ENCODE measurements at regions not wholly inside any gene's neighbourhood (a gene's known extent, or its start where the extent isn't known, plus 50 kb on each side); places are given as distances from the start of the nearest gene placed in this dataset.

DNA sequence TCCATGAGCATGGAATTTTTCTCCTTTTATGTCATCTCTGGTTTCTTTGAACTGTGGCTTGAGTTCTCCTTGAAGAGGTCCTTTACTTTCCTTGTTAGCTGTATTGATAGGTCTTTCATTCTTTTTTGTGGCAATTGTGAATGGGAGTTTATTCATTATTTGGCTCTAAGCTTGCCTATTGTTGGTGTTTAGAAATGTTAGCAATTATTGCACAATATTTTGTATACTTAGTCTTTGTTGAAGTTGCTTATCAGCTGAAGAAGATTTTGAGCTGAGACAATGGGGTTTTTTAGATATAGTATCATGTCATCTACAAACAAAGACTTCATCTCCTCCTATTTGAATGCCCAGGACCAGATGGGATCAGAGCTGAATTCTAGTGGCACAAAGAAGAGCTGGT is 1143.8 kb downstream of the XPNPEP1 start:
- TF ChIP-seq, protein P1, sequence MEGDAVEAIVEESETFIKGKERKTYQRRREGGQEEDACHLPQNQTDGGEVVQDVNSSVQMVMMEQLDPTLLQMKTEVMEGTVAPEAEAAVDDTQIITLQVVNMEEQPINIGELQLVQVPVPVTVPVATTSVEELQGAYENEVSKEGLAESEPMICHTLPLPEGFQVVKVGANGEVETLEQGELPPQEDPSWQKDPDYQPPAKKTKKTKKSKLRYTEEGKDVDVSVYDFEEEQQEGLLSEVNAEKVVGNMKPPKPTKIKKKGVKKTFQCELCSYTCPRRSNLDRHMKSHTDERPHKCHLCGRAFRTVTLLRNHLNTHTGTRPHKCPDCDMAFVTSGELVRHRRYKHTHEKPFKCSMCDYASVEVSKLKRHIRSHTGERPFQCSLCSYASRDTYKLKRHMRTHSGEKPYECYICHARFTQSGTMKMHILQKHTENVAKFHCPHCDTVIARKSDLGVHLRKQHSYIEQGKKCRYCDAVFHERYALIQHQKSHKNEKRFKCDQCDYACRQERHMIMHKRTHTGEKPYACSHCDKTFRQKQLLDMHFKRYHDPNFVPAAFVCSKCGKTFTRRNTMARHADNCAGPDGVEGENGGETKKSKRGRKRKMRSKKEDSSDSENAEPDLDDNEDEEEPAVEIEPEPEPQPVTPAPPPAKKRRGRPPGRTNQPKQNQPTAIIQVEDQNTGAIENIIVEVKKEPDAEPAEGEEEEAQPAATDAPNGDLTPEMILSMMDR (conservative IDR thresholded peaks at IDR 0.05; ENCODE audit: low read length) = no peak
- no peak for TF ChIP-seq EZH2phosphoT487 (IDR thresholded peaks at IDR 0.05; ENCODE audit: borderline replicate concordance)

Measured in Loucy (cell line).